Brain microvascular endothelial cell (primary cell): ENCODE measurements at regions not wholly inside any gene's neighbourhood (a gene's known extent, or its start where the extent isn't known, plus 50 kb on each side); places are given as distances from the start of the nearest gene placed in this dataset.

ENCODE experiments used
- DNase-seq: peaks from one replicate; pipeline ENCODE4 v3.0.0-alpha.2; 2020
- H3K27ac ChIP-seq: fragments of 250-450 bp; sonication (Bioruptor Pico); 2 replicates; pipeline ENCODE4 v1.5.1; 2020; ENCODE audit warnings: mild to moderate bottlenecking, moderate library complexity
- H3K27me3 ChIP-seq: fragments of 250-450 bp; sonication (Bioruptor Pico); replicated peaks from 2 replicates; pipeline ENCODE4 v1.5.1; 2020; ENCODE audit warnings: mild to moderate bottlenecking
- H3K36me3 ChIP-seq: fragments of 250-450 bp; sonication (Bioruptor Pico); replicated peaks from 2 replicates; pipeline ENCODE4 v1.5.1; 2020; ENCODE audit warnings: mild to moderate bottlenecking
- H3K4me3 ChIP-seq: 2 replicates; pipeline ENCODE4 v1.5.1; 2011; ENCODE audit warnings: low read depth, mild to moderate bottlenecking, control low read depth, low read length, moderate library complexity
- CTCF ChIP-seq: IDR thresholded peaks from 2 replicates; pipeline ENCODE4 v1.5.1; 2011; ENCODE audit warnings: low read depth, mild to moderate bottlenecking, moderate library complexity, low read length, control low read depth, inconsistent platforms; ENCODE audit errors: missing control alignments
- in situ Hi-C: cut with HindIII; loops from 2 replicates; pipeline ENCODE4 v1.10.0; 2017; ENCODE audit warnings: low sequenced_read_pairs, low pct_ligation_motif_present

GRCh38 chr22:48689206-48689605, 1138.5 kb downstream of the BRD1 start:
- H3K4me3 ChIP-seq, result no peak overlapping the region
- H3K27ac ChIP-seq, result no peak overlapping the region
- TF ChIP-seq CTCF, result no peak
- no peak for DNase-seq
- no peaks in the 10 kb centered on the region for H3K36me3 ChIP-seq
- in situ Hi-C loops, result no loop called here
- H3K27me3 ChIP-seq, result no peaks in the 10 kb centered on the region

GRCh38 chr22:48688366-48688765, 1139.3 kb downstream of the BRD1 start:
- no peak overlapping the region for H3K4me3 ChIP-seq
- TF ChIP-seq CTCF, result no peak
- H3K27me3 ChIP-seq, result no peaks in the 10 kb centered on the region
- H3K27ac ChIP-seq, result no peak overlapping the region
- DNase-seq, result no peak
- H3K36me3 ChIP-seq, result no peaks in the 10 kb centered on the region
- in situ Hi-C loops, result no loop called here

GRCh38 chr22:48687606-48688005, 1140.1 kb downstream of the BRD1 start:
- DNase-seq, result no peak
- H3K27ac ChIP-seq, result no peak overlapping the region
- H3K27me3 ChIP-seq, result no peaks in the 10 kb centered on the region
- in situ Hi-C loops, result no loop called here
- H3K4me3 ChIP-seq, result no peak overlapping the region
- H3K36me3 ChIP-seq, result no peaks in the 10 kb centered on the region
- no peak for TF ChIP-seq CTCF

- no peak for TF ChIP-seq CTCF
These were observed 1140.9 kb downstream of the BRD1 start for GRCh38 chr22:48686694-48687302.

GRCh38 chr22:48685767-48686166, 1141.9 kb downstream of the BRD1 start:
- Histone ChIP-seq H3K27me3 (no peaks in the 10 kb centered on the region), H3K4me3 (no peak overlapping the region), H3K36me3 (no peaks in the 10 kb centered on the region), H3K27ac (no peak overlapping the region)
- no peak for DNase-seq
- TF ChIP-seq CTCF, result no peak
- in situ Hi-C loops, result no loop called here

More at GRCh38 chr22:48686694-48687302, 1140.9 kb downstream of the BRD1 start:
- Histone ChIP-seq H3K4me3 (no peak overlapping the region), H3K27ac (no peak overlapping the region), H3K36me3 (no peaks in the 10 kb centered on the region), H3K27me3 (no peaks in the 10 kb centered on the region)
- in situ Hi-C loops, result no loop called here
- DNase-seq, result no peak

GRCh38 chr22:48683640-48684039, 1144.0 kb downstream of the BRD1 start:
- no peaks in the 10 kb centered on the region for H3K36me3 ChIP-seq
- H3K4me3 ChIP-seq, result no peak overlapping the region
- no peak for TF ChIP-seq CTCF
- no peak overlapping the region for H3K27ac ChIP-seq
- H3K27me3 ChIP-seq, result no peaks in the 10 kb centered on the region
- in situ Hi-C loops, result no loop called here
- DNase-seq, result no peak
